HG02763 (cell line): ENCODE measurements at regions not wholly inside any gene's neighbourhood (a gene's known extent, or its start where the extent isn't known, plus 50 kb on each side); places are given as distances from the start of the nearest gene placed in this dataset.
"Not testable (repeated sequence)": the region's sequence is repeated elsewhere in the genome, so short reads cannot be mapped to it uniquely, and the experiment has no call there.

Source experiments
- ATAC-seq: cut with Tn5 transposase; IDR thresholded peaks from one replicate; pipeline ENCODE4 v1.9.1; 2021; ENCODE audit warnings: mild to moderate bottlenecking, moderate library complexity; ENCODE audit not compliant: unreplicated experiment

GRCh38 chr4:117661091-117662072 is 372.9 kb upstream of the NDST3 start:
- no peak for ATAC-seq

GRCh38 chr4:117664706-117665444 is 369.4 kb upstream of the NDST3 start:
- no peak for ATAC-seq

GRCh38 chr4:117676153-117676552 is 358.1 kb upstream of the NDST3 start:
- ATAC-seq, result no peak

GRCh38 chr4:117678861-117679260 is 355.4 kb upstream of the NDST3 start:
- ATAC-seq, result no peak

GRCh38 chr4:117691572-117692351 is 342.5 kb upstream of the NDST3 start:
- no peak for ATAC-seq

GRCh38 chr4:117692538-117692937 is 341.7 kb upstream of the NDST3 start:
- no peak for ATAC-seq

- ATAC-seq, result no peak
These were observed 334.7 kb upstream of the NDST3 start for GRCh38 chr4:117699595-117699994.

GRCh38 chr4:117700111-117700892 is 334.0 kb upstream of the NDST3 start:
- no peak for ATAC-seq

- ATAC-seq, result no peak
These were observed 331.9 kb upstream of the NDST3 start for GRCh38 chr4:117702353-117702752.

- no peak for ATAC-seq
These were observed 329.6 kb upstream of the NDST3 start for GRCh38 chr4:117704721-117705120.

GRCh38 chr4:117740736-117741135 is 293.6 kb upstream of the NDST3 start:
- no peak for ATAC-seq

GRCh38 chr4:117745379-117745778 is 288.9 kb upstream of the NDST3 start:
- not testable (repeated sequence) for ATAC-seq

- ATAC-seq, result no peak
These were observed 278.8 kb upstream of the NDST3 start for GRCh38 chr4:117755438-117755837.

- no peak for ATAC-seq
These were observed 265.7 kb upstream of the NDST3 start for GRCh38 chr4:117768610-117769009.

- no peak for ATAC-seq
These were observed 263.8 kb upstream of the NDST3 start for GRCh38 chr4:117770269-117771102.

- no peak for ATAC-seq
These were observed 262.5 kb upstream of the NDST3 start for GRCh38 chr4:117771647-117772337.

- no peak for ATAC-seq
These were observed 261.0 kb upstream of the NDST3 start for GRCh38 chr4:117773064-117773936.

GRCh38 chr4:117777721-117778120 is 256.6 kb upstream of the NDST3 start:
- ATAC-seq, result no peak
